T-helper 2 cell treated with Interferon-gamma antibody and Interleukin-4, amounts not matched to agents 100 ng/mL and 5 ng/mL, for 36 hours (primary cell): ENCODE measurements at regions not wholly inside any gene's neighbourhood (a gene's known extent, or its start where the extent isn't known, plus 50 kb on each side); places are given as distances from the start of the nearest gene placed in this dataset.
"Not testable (repeated sequence)": the region's sequence is repeated elsewhere in the genome, so short reads cannot be mapped to it uniquely, and the experiment has no call there.

ENCODE experiments used
- intact Hi-C: fragments of 100-400 bp; cut with micrococcal nuclease; formaldehyde crosslinking; loops from one replicate; pipeline ENCODE4 v1.15.1; 2023

- intact Hi-C loops, result no loop called here
Measured at GRCh38 chr13:64127192-64127591, 2711.5 kb upstream of the PCDH20 start.

- intact Hi-C loops, result not testable (repeated sequence)
Measured at GRCh38 chr13:64121023-64121709, 2705.5 kb upstream of the PCDH20 start.

- intact Hi-C loops, result no loop called here
Measured at GRCh38 chr13:64099994-64100393, 2684.3 kb upstream of the PCDH20 start.

- intact Hi-C loops, result no loop called here
Measured at GRCh38 chr13:64090311-64090710, 2674.7 kb upstream of the PCDH20 start.

GRCh38 chr13:64088491-64088890, 2672.8 kb upstream of the PCDH20 start:
- intact Hi-C loops, result no loop called here

GRCh38 chr13:64087624-64088023, 2672.0 kb upstream of the PCDH20 start:
- intact Hi-C loops, result no loop called here

GRCh38 chr13:64083811-64084210, 2668.2 kb upstream of the PCDH20 start:
- intact Hi-C loops, result no loop called here

GRCh38 chr13:64083396-64083795, 2667.7 kb upstream of the PCDH20 start:
- intact Hi-C loops, result no loop called here

GRCh38 chr13:64078480-64078936, 2662.9 kb upstream of the PCDH20 start:
- intact Hi-C loops, result no loop called here

- intact Hi-C loops, result no loop called here
Measured at GRCh38 chr13:64078025-64078424, 2662.4 kb upstream of the PCDH20 start.

GRCh38 chr13:64077132-64077835, 2661.6 kb upstream of the PCDH20 start:
- intact Hi-C loops, result not testable (repeated sequence)

GRCh38 chr13:64075543-64076271, 2660.1 kb upstream of the PCDH20 start:
- intact Hi-C loops, result no loop called here

GRCh38 chr13:64074971-64075474, 2659.4 kb upstream of the PCDH20 start:
- intact Hi-C loops, result no loop called here

GRCh38 chr13:64073203-64073602, 2657.6 kb upstream of the PCDH20 start:
- intact Hi-C loops, result no loop called here

GRCh38 chr13:64071352-64071751, 2655.7 kb upstream of the PCDH20 start:
- intact Hi-C loops, result no loop called here

GRCh38 chr13:64069892-64070291, 2654.2 kb upstream of the PCDH20 start:
- intact Hi-C loops, result no loop called here

GRCh38 chr13:64066711-64067110, 2651.1 kb upstream of the PCDH20 start:
- intact Hi-C loops, result no loop called here

GRCh38 chr13:64061649-64062048, 2646.0 kb upstream of the PCDH20 start:
- intact Hi-C loops, result no loop called here

- intact Hi-C loops, result no loop called here
Measured at GRCh38 chr13:64057372-64058020, 2641.8 kb upstream of the PCDH20 start.

- intact Hi-C loops, result no loop called here
Measured at GRCh38 chr13:64054321-64054720, 2638.7 kb upstream of the PCDH20 start.

- intact Hi-C loops, result no loop called here
Measured at GRCh38 chr13:64052521-64052920, 2636.9 kb upstream of the PCDH20 start.

GRCh38 chr13:64051278-64051677, 2635.6 kb upstream of the PCDH20 start:
- intact Hi-C loops, result no loop called here
